Kidney epithelial cell (primary cell): ENCODE measurements at regions not wholly inside any gene's neighbourhood (a gene's known extent, or its start where the extent isn't known, plus 50 kb on each side); places are given as distances from the start of the nearest gene placed in this dataset.

Experiments used
- DNase-seq: peaks from one replicate; pipeline ENCODE4 v3.0.0-alpha.2; 2010; ENCODE audit warnings: low read depth
- H3K27me3 ChIP-seq: 2 replicates; pipeline ENCODE4 v1.6.0; 2011; ENCODE audit warnings: low read length; ENCODE audit not compliant: control insufficient read depth, insufficient read depth
- H3K36me3 ChIP-seq: 2 replicates; pipeline ENCODE4 v1.5.1; 2011; ENCODE audit warnings: low read length; ENCODE audit not compliant: control insufficient read depth, insufficient read depth
- H3K4me3 ChIP-seq: 2 replicates; pipeline ENCODE4 v1.5.1; 2011; ENCODE audit warnings: low read depth, mild to moderate bottlenecking, control low read depth, low read length
- TF ChIP-seq, protein P1 (sequence below): IDR thresholded peaks from 2 replicates; pipeline ENCODE4 v1.5.1; 2011; ENCODE audit warnings: mild to moderate bottlenecking, moderate library complexity, low read length, control low read depth, inconsistent platforms; ENCODE audit not compliant: insufficient read depth, poor library complexity, severe bottlenecking

DNA sequence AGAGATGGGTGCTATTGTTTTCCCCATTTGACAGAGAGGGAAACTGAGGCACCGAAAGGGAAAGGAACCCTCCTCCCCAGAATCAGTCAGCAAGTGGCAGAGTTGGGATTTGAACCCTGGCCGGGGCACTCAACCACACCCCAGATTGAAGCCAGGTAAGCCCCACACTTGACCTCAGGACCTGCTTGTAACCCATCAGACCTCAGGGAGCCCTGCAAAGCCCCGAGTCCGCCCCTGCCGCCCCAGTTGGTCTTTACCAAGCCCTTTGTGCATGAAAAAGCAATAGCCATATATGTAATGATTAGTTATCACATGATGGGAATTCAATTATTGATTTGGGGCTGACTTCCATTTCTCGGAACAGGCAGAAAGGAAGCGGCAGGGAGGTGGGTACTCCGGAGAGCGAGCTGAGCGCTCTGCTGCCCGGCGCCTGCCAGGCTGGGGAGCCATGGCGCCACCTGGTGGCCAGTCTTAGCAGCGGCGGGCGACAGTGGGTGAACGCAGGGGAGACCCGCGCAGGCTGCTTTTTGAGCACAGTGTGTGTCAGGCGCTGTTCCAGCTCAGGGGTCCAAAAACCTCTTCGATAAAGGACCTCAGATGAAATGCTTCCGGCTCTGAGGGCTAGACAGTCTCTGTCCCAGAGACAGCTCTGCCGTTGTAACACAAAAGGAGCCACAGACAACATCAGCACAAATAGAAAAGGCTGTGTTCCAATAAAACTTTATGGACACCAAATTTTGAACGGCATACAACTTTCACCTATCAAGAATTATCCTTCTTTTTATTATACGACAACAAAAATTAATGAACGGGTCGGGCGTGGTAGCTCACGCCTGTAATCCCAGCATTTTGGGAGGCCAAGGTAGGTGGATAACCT is 82.9 kb upstream of the CACNA1A start:
- no peak for DNase-seq
- no peak overlapping the region for H3K4me3 ChIP-seq
- no peaks in the 10 kb centered on the region for H3K27me3 ChIP-seq
- TF ChIP-seq, protein P1, sequence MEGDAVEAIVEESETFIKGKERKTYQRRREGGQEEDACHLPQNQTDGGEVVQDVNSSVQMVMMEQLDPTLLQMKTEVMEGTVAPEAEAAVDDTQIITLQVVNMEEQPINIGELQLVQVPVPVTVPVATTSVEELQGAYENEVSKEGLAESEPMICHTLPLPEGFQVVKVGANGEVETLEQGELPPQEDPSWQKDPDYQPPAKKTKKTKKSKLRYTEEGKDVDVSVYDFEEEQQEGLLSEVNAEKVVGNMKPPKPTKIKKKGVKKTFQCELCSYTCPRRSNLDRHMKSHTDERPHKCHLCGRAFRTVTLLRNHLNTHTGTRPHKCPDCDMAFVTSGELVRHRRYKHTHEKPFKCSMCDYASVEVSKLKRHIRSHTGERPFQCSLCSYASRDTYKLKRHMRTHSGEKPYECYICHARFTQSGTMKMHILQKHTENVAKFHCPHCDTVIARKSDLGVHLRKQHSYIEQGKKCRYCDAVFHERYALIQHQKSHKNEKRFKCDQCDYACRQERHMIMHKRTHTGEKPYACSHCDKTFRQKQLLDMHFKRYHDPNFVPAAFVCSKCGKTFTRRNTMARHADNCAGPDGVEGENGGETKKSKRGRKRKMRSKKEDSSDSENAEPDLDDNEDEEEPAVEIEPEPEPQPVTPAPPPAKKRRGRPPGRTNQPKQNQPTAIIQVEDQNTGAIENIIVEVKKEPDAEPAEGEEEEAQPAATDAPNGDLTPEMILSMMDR = peak; percentile 97
- no peaks in the 10 kb centered on the region for H3K36me3 ChIP-seq

GRCh38 chr19:13585512-13585911 is 79.2 kb upstream of the CACNA1A start:
- TF ChIP-seq, protein P1 = no peak
- H3K4me3 ChIP-seq = no peak overlapping the region
- no peaks in the 10 kb centered on the region for H3K27me3 ChIP-seq
- no peak for DNase-seq
- H3K36me3 ChIP-seq = no peaks in the 10 kb centered on the region

DNA sequence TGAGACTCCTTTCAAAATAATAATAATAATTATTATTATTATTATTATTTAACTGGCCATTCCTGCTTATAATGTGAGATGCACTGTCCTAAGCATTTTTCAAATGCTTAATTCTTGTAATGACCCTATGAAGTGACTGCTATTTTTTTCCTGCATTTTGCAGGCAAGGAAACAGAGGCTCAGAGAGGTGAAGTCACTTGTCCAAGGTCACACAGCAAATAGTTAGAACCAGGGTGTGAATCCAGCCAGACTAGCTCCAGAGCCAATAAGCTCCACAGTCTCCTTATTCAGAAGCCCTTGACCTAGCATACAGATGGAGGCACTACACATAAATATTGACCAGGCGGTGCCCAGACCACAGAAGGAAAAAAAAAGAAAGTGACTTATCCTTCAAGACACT is 77.5 kb upstream of the CACNA1A start:
- Histone ChIP-seq H3K36me3 (no peaks in the 10 kb centered on the region), H3K4me3 (no peak overlapping the region), H3K27me3 (no peaks in the 10 kb centered on the region)
- TF ChIP-seq, protein P1 = no peak
- no peak for DNase-seq

GRCh38 chr19:13583114-13583513 is 76.8 kb upstream of the CACNA1A start:
- no peak for DNase-seq
- Histone ChIP-seq H3K4me3 (no peak overlapping the region), H3K36me3 (no peaks in the 10 kb centered on the region), H3K27me3 (no peaks in the 10 kb centered on the region)
- TF ChIP-seq, protein P1 = no peak

DNA sequence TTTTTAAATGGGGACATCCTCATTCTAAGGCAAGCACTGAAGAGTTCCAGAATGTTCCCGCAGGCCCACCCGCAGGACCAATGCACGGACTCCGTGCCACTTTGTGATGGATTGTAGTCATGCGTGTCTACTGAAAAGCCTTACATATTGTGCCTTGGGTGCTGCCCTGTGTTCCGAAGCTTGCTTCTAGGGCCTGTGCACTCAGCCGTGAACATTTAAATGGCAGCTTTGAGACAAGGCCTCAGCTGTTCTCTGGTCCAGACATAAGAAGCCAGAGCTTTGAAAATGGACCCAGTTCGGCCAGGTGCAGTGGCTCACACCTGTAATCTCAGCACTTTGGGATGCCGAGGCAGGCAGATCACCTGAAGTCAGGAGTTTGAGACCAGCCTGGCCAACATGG is 75.3 kb upstream of the CACNA1A start:
- DNase-seq = no peak
- Histone ChIP-seq H3K27me3 (no peaks in the 10 kb centered on the region), H3K4me3 (no peak overlapping the region), H3K36me3 (no peaks in the 10 kb centered on the region)
- TF ChIP-seq, protein P1 = no peak
